ENCODE measurements at regions not wholly inside any gene's neighbourhood (a gene's known extent, or its start where the extent isn't known, plus 50 kb on each side); places are given as distances from the start of the nearest gene placed in this dataset.
"Not testable (repeated sequence)": the region's sequence is repeated elsewhere in the genome, so short reads cannot be mapped to it uniquely, and the experiment has no call there.

DNA sequence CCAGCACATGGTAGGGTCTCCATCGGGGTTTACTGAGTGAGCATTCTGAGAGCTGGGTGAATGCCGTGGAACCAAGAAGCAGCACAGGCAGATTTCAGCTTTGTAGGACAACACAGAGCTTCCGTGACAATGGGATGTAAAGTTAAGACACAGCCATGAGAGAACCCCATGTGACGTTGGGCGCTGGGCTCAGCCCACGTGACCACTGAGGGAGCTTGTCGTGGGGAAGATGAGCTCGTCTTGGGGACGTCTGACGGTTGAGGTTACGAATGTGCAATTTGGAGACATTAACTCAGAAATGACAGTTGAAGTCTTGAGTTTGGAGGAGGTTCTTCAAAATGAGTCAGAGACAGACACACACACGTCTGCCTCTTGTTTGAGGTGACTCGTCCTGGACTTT, 51.5 kb upstream of the MUC20 start:
- not testable (repeated sequence) for DNase-seq

DNA sequence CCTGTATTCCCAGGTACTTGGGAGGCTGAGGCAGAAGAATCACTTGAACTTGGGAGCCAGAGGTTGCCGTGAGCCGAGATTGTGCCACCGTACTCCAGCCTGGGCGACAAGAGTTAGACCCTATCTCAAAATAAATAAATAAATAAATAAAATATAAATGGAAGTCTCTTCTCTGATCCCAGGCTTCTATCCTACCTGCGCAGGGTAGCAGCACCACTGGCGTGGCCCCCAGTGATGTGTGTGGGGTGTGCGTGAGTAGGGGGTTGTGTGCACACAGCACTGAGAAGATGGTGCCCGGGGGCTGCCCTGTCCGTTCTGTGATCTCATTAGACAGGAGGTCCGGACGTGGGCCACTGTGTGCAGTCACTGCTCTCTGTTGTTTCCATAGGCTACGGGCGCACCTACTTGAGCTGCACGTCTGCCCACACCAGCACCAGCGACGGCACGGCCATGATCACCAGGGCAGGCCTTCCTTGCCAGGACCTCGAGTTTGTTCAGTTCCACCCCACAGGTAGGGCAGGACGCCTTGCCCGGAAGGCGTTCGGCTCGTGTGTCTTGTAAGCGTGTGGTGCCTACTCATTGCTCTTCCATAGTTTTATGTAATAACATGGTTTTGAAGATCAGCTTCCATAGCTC, 52.5 kb upstream of the MUC20 start:
- DNase-seq: not testable (repeated sequence)

DNA sequence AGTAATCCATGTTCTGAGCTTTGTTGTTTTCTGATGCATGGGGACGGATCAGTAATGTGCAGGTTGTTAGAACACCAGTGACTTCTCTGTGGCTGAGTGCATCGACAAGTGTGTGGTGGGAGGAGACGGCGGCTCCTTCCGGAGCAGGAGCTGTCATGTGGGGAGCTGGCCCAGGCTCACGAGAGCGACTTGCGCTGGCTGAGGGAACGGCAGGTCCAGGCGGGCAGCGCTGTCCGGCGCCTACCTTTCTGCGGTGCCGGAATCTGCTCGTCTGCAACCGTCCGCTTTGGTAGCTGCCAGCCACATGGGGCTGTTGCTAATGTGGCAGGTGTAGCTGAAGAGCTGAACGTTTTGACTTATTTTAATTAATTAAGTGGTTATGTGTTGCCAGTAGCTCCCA, 55.5 kb upstream of the MUC20 start:
- not testable (repeated sequence) for DNase-seq

DNA sequence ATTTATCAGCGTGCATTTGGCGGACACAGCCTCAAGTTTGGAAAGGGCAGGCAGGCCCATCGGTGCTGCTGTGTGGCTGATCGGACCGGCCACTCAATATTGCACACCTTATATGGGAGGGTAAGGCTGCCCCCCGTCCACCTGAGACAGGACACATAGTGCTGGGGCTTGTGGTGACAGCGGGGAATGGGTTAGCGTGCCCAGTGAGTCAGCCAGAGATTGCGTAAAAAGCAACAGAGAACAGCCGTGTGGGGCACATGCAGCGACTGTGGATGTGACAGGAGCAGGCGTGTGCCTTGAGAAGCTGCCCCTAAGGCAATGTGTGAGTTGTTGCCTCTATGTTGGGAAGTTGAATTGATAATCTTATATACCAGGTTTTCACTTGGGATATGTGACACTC, 56.6 kb upstream of the MUC20 start:
- DNase-seq: not testable (repeated sequence)

DNA sequence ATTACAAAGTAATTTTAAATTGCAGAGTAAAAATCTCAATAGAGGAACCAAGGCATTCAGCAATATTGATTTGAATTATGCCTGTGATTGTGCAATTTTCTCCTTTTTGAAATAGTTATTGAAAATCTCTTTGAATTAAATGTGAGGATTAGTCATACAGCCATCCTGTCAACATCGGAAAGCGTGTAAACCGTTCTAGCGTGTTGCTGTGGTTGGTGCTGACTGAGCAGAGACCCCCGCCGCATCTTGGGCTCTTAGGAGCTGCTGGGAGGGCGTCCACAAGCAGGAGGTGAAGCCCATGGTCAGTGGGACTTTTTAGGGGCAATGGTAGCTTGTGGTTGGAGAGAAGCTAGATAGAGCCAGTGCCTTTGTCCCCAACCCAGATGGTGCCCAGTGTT, 61.6 kb upstream of the MUC20 start:
- not testable (repeated sequence) for DNase-seq

DNA sequence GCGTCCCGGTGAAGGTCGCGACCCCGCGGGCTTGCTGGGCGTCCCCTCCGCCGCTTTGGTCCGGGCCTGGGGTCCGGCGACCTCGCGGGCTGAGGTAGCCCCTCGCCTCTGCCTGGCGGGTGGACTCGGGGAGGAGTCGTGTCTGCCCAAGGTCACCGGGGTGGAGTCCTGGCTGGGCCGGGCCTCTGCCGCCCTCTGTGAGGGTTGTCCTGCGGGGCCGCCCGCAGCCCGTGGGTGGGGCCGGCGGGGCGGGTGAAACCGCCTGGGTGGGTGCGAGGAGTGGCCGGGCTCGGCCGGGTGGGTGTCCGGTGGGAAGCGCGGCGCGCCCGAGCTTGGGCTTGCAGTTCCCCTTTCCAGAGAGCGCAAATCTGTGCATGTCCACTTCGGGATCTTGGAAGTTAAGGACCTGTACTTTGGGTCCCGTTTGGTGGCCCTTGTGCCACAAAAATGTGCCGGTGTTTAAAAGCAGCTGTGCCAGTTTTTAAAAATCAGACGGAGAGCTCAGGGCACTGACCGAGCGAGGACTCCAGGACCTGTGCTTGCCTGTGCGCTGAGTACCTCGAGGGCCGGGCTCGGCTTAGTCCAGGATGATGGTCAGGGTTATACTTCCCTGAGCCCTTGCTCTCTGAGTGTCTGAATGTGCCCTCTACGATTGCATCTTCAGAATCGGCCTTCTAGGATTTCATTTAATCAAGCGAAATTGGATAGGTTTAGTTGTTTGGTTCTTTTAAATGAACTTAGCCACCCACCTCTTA, 62.2 kb upstream of the MUC20 start:
- not testable (repeated sequence) for DNase-seq

DNA sequence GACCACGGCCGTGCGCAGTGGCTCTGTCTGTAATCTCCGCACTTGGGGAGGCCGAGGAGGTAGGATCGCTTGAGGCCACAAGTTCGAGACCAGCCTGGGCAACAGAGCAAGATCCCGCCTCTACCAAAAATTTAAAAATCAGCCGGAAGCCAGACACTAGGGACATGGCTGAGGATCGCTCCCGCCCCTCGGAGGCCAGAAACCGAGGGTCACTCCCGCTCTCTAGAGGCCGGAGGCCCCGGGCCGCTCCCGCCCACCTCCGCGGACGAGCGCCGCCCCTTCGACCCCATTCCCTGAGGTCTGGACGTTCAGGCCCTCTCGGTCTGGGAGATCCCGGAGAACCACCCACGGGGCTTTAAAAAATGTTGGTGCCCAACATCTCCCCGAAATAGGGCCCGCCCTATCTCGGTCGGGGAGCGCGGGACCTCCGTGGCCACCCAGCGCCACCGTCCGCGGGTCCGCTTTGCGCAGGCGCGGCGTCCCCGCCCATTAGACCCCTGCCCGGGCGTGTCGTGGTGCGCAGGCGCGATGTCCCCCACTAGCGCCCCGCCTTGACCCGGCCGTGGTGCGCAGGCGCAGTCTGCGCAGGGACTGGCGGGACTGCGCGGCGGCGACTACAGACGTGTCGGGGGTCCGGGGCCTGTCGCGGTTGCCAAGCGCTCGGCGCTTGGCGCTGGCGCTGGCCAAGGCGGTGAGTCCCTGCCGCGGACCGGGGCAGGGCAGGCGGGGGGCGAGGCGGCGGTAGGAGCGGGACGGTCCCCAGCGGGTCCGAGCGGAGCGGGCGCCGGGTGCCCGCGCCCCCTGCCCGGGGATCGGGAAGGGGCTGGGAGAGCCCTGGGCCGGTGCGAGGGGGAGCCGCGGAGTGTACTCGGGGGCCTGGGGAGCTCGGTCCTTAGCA, 63.1 kb upstream of the MUC20 start:
- peak; percentile 68 to 92 for DNase-seq

DNA sequence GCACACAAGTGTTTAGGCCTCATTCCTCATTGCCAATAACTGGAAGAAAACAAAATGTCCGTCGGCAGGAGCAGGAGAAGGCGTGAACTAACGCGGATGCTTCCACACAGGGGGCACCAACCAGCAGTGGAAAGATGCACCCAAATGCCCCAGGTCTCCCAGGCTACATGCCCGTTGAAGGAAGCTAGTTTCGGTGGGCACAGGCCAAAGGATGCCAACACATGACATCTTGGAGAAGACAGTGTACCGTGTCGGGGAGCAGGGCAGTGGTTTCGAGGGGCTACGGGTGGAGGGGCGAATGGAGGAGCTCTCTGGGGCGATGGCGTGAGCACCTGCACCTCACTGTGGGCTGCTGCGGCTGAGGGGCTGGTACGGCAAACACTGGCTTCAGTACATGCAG, 64.7 kb upstream of the MUC20 start:
- not testable (repeated sequence) for DNase-seq

DNA sequence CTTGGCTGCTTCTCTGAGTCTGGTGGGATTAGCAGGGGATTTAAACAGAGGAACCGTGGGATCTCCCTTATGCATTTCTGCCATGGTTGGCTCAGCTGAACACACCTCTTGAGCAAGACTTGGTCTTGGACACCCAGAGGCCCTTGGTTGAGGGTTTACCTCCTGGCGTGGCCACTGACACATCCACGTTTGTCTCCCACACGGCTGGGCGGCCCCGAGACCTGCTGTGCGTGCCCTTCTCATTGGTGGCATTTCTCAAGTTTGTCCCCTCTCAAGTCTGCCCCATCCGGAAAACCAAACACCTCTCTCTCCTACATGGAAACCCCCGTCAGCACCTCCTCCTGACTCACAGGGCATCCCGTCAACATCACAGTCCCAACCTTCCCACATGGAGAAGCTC, 66.0 kb upstream of the MUC20 start:
- DNase-seq: not testable (repeated sequence)

DNA sequence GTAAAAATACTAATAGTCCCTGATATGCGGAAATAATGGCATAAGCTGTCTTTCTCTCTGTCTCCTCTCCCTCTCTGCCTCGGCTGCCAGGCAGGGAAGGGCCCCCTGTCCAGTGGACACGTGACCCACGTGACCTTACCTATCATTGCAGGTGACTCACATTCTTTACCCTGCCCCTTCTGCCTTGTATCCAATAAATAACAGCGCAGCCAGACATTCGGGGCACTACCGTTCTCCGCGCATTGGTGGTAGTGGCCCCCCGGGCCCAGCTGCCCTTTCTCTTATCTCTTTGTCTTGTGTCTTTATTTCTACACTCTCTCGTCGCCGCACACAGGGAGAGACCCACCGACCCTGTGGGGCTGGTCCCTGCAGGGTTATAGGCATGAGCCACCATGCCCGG, 66.6 kb upstream of the MUC20 start:
- not testable (repeated sequence) for DNase-seq

DNA sequence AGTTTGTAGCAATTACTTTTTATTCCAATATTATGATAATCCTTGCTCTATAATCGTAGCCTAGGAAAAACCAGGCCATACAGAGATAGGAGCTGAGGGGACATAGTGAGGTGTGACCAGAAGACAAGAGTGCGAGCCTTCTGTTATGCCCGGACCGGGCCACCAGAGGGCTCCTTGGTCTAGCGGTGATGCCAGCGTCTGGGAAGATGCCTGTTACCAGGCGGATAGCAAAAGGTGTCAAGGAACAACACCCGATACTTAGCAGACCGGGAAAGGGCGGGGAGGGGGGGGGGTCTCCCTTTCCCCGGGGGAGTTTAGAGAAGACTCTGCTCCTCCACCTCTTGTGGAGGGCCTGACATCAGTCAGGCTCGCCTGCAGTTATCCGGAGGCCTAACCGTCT, 67.1 kb upstream of the MUC20 start:
- DNase-seq: not testable (repeated sequence)

DNA sequence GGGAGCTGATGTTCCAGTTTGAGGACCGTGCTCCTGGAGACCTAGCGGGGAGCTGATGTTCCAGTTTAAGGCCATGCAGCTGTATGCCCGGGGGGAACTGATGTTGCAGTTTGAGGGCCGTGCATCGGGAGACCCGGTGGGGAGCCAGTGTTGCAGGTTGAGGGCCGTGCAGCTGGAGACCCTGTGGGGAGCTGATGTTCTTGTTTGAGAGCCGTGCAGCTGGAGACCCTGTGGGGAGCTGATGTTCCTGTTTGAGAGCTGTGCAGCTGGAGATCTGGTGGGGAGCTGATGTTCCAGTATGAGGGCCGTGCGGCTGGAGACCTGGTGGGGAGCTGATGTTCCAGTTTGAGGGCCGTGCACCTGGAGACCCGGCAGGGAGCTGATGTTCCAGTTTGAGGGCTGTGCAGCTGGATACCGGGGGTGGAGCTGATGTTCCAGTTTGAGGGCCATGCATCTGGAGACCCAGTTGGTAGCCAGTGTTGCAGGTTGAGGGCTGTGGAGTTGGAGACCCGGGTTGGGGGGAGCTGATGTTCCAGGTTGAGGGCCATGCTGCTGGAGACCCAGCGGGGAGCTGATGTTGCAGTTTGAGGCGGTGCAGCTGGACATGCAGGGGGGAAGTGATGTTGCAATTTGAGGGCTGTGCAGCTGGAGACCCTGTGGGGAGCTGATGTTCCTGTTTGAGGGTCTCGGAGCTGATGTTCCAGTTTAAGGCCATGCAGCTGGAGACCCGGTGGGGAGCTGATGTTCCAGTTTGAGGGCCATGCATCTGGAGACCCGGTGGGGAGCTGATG, 64.4 kb upstream of the APOD start:
- not testable (repeated sequence) for DNase-seq

DNA sequence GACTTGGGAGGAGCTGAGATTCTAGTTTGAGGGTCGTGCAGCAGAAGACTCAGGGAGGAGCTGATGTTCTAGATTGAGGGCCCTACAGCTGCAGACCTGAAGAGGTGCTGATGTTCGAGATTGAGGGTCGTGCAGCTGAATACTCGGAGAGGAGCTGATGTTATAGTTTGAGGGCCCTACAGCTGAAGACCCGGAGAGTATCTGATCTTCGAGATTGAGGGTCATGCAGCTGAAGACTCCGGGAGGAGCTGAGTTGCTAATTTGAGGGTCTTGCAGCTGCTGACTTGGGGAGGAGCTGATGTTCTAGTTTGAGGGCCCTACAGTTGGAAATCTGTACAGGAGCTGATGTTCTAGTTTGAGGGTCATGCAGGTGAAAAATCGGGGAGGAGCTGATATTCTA, 62.1 kb upstream of the APOD start:
- DNase-seq: not testable (repeated sequence)

DNA sequence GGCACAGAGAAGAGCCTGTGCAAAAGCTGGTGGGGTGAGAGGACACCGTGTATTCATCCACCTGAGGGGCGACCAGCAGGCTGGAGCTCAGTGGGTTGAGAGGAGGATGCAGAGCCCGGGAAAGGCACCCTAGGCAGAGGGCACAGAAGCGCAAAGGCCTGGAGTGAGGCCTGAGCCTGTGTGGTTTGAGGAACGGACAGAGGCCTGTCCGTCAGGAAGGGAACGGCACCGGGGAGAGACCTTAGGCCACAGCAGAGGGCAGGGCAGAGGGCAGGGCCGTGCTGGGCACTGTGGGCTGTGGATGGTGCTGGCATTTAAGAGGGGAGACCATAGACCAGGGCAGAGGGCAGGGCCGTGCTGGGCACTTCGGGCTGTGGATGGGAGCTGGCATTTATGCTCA, 59.5 kb upstream of the APOD start:
- DNase-seq: not testable (repeated sequence)

DNA sequence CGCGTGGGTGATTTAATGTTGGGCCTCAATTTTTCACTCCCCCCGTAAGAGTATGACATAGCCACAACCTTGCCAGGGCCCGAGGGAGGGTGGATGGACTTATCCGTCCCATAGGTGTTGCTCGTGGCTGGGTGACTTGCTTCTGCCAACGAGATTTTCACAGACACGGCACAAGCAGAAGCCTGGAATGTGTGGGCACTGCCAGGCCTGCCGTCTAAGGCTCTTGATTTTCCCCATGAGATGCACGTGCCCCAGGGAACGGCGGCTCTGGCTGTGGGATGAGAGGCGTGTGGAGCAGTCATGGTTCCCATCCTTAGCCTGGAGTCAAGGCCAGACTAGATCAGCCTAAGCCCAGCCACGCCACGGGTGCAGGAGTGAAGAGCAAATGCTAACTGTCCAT, 58.6 kb upstream of the APOD start:
- DNase-seq: not testable (repeated sequence)

DNA sequence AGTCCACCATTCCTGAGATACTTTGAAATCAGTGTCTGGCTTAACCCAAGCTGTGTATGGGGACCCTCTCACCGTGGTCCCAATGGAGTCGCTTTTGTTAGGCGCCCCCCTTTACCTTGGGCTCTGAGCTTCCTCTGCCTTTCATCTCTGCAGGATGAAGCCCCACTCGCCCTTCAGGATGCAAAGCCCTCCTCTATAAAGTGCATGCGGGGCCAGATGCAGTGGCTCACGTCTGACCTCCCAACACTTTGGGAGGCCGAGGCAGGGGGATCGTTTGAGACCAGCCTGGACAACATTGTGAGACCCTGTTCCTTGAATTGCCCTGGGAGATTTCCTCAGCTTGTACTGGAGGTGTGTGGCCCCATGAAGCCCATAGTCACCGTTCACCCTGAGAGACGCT, 54.7 kb upstream of the APOD start:
- DNase-seq: not testable (repeated sequence)

DNA sequence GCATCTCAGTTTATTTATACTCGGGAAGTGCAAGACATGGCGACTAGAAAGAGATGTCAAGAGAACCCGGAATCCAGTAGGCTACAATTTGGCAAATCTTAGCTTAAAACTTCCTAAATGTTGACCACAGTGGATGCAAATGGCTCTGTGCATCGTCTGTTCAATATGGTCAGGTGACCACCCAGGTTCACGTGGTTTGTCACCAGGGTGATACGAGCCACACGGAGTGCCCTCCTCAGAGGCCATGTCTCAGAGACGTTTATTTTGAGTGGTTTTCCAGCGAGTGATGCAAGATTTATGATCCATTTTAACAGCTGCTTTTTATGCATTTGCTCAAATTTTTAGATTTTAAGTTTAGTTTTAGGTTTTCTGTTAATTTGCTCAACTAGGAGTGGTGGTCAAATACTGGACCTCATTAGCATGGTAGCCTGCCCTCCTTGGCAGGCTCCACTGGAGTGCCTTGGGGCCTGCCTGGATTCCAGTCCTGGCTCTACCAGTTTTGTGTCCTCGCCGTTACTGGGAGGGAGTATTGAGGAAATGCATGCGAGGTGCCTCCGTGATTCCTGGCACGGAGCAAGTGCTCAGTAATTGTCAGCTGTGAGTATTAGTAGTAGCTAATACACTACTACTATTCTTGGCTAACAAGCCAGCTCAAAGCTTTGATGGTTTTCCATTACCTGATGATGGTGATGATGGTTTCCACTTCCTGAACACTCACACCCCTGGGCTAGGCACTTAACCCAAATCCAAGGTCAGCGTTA, 53.9 kb upstream of the APOD start:
- DNase-seq: not testable (repeated sequence)

DNA sequence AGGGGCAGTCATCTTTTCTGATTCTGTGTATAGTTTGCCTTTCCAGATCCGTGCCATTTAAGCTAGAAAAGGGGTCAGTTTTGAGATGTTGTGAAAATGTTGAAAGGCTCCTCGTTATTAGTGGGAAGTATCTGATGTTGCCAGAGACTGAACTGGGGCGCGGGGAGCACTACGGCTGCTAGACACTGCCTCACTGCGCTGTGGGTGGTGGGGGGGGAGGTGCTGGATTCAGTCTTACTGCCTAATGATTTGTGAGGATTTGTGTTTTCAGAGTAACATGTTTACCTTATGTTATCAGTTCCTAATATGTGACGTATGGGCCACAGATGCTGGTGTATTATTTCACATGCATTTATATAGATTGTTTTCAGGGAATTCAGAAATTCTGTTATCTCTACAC, 53.3 kb upstream of the APOD start:
- not testable (repeated sequence) for DNase-seq

DNA sequence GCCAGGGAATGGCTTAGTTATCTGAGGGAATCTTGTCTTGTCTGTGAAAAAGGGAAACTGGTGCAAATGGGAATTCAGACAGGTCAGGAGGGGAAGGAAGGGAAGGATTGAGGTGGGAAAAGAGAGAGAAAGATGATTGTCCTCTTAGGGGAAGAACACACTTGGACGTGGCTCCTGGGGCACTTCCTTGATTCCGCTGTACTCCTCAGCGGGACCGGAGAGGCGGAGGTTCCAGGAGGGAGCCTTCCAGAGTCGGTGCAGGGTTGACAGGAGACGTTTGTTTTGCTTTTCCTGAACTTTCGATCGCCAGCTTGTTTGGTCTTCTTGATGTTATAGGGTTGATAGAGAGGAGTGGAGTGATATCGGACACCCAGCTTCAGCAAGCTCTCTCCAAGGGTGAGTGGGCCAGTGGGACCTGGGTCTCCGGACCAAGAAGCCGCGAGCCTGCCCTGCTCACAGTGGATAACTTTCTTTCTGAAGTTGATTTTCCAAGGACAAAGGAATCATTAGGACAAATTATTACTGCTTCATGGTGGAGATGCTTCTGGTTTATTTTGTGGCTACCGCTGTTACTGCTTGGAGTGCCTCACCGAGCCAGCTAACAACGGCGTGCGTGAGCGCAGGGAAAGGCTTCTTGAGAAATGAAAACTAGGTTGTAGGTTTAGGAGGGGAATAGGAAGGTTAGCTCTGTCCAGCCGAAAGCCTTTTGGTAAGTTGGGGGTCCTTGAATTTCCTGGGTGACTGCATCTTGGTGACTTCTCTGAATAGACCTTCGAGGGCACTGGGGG, 52.4 kb upstream of the APOD start:
- not testable (repeated sequence) for DNase-seq

DNA sequence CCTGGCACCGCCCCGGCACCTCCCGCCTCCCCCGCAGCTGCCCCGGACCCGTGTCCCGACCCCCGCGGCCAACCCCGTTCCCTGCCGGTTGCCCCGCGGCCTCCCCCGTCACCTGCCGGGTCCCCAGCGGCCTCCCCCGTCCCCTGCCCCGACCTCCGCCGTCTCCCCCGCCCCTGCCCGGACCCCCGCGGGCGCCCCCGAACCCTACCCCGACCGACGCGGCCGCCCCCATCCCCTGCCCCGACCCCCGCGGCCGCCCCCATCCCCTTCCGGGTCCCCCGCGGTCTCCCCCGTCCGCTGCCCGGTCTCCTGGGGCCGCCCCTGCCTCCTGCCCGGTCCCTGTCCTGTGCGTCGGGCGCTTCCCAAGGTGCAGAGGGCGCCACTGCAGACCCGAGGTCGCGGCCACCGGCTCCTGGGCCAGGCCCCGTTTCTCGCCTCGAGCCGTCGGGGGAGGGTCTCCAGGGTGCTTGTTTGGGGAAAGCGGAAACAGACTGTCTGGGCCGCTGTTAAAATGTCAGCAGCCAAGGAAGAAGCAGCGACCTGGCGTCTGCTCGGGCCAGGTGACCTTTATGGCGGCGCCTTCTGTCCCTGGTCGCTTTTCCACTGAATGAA, 51.6 kb upstream of the APOD start:
- DNase-seq: not testable (repeated sequence)
